Esophagus squamous epithelium (tissue), 5 donors: ENCODE measurements at regions not wholly inside any gene's neighbourhood (a gene's known extent, or its start where the extent isn't known, plus 50 kb on each side); places are given as distances from the start of the nearest gene placed in this dataset.

Experiments used
- DNase-seq: peaks from one replicate; lab custom pipeline; 2025; lab: John Stamatoyannopoulos, UW
- H3K27ac ChIP-seq, 4 donors: fragments of 200-600 bp; sonication (generic); one replicate each; pipeline ENCODE4 v1.5.1; 2016 to 2019; ENCODE audit warnings: mild to moderate bottlenecking in 1 of 4
- H3K27me3 ChIP-seq, 4 donors: fragments of 200-600 bp; sonication (generic); 1 replicate in 3 of 4; 2 replicates in 1 of 4; pipeline versions ENCODE4 v1.5.1 to v1.6.0; 2017 to 2021; ENCODE audit warnings: antibody characterized with exemption in 1 of 4
- H3K36me3 ChIP-seq, 3 donors: fragments of 200-600 bp; sonication (generic); one replicate each; pipeline ENCODE4 v1.5.1; 2016 to 2019
- H3K4me1 ChIP-seq, 3 donors: fragments of 200-600 bp; sonication (generic); one replicate each; pipeline ENCODE4 v1.5.1; 2017 to 2019
- H3K4me3 ChIP-seq, 4 donors: fragments of 200-600 bp; sonication (generic); 1 replicate in 3 of 4; 2 replicates in 1 of 4; pipeline ENCODE4 v1.5.1; 2016 to 2019; ENCODE audit warnings: mild to moderate bottlenecking in 2 of 4, moderate library complexity in 1 of 4
- H3K9me3 ChIP-seq, 3 donors: fragments of 200-600 bp; sonication (generic); one replicate each; pipeline ENCODE4 v1.5.1; 2016 to 2019
- POLR2A ChIP-seq, 4 donors: fragments of 450-650 bp; IDR thresholded peaks; one replicate each; pipeline ENCODE4 v1.6.1; 2017; ENCODE audit warnings: antibody characterized with exemption in 4 of 4, mild to moderate bottlenecking in 4 of 4, moderate library complexity in 3 of 4
- WGBS, 2 donors: methylation state at CpG; one replicate each; pipeline ENCODE4 v1.1.5; 2018; 5-methylcytosine and 5-hydroxymethylcytosine counted together
- intact Hi-C: fragments of 100-400 bp; cut with DNase I; formaldehyde crosslinking; loops from one replicate; pipeline ENCODE4 v1.15.0; 2022
- TF ChIP-seq, protein P1 (sequence below), 6 experiments: fragments of 450-650 bp in 4 of 6; fragments of 200-600 bp in 2 of 6; sonication (generic) in 2 of 6; IDR thresholded peaks; one replicate each; pipeline ENCODE4 v1.5.1; 2016 to 2019; ENCODE audit warnings: antibody characterized with exemption in 6 of 6, mild to moderate bottlenecking in 4 of 6, moderate library complexity in 4 of 6
- donor health status: DM: yes; HTN: yes; CAD: no.

DNA sequence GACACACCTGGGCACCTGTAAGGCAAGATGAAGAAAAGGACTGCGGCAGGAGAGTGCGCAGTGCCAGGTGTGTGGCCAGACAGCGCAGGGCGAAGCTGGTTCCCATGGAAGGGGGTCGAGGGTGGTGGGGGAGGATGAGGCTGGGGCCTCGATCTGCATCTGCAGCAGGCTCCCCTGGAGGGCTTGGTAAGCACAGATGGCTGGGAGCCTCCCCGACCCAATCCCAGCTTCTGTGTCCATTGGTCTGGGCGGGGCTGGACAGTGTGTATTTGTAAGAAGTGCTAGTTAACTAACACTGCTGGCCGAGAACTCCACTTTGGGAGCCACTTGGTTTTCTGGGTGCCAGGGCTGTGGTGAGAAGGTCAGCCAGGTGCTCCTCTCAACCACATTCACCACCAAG lies 385.1 kb upstream of the IRX1 start:
- no peak for DNase-seq
- Histone ChIP-seq H3K27me3 (no peaks in the 10 kb centered on the region), H3K4me1 (no peaks in the 10 kb centered on the region), H3K36me3 (no peaks in the 10 kb centered on the region), H3K9me3 (no peaks in the 10 kb centered on the region), H3K4me3 (no peak overlapping the region), H3K27ac (no peak overlapping the region)
- intact Hi-C loops = no loop called here
- 78 to 89% methylated on average over 6 to 8 of the region's 9 CpGs for WGBS, 2 donors
- TF ChIP-seq, protein P1, sequence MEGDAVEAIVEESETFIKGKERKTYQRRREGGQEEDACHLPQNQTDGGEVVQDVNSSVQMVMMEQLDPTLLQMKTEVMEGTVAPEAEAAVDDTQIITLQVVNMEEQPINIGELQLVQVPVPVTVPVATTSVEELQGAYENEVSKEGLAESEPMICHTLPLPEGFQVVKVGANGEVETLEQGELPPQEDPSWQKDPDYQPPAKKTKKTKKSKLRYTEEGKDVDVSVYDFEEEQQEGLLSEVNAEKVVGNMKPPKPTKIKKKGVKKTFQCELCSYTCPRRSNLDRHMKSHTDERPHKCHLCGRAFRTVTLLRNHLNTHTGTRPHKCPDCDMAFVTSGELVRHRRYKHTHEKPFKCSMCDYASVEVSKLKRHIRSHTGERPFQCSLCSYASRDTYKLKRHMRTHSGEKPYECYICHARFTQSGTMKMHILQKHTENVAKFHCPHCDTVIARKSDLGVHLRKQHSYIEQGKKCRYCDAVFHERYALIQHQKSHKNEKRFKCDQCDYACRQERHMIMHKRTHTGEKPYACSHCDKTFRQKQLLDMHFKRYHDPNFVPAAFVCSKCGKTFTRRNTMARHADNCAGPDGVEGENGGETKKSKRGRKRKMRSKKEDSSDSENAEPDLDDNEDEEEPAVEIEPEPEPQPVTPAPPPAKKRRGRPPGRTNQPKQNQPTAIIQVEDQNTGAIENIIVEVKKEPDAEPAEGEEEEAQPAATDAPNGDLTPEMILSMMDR (IDR thresholded peaks at IDR 0.05) = no peak
- TF ChIP-seq POLR2A (IDR thresholded peaks at IDR 0.05) = no peak

DNA sequence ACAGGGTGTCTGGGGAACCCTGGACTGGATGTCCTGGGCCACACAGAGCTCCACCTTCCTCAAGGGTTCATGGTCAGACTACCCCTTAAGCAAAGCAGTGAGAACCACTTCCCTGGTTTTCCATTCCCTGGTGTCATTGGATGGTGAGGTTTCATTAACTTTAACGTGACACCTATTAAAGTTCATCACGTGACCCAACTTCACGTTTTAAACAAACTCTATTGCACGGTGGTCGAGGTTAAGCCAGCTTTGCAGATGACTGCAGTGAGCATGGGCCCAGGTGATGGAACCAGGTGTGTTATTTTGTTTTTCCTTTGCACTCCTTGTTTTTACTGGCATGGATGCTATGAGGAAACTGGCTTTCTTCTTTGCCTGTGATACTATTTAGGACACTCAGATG lies 385.7 kb upstream of the IRX1 start:
- intact Hi-C loops = no loop called here
- Histone ChIP-seq H3K4me3 (no peak overlapping the region), H3K27me3 (no peaks in the 10 kb centered on the region), H3K27ac (no peak overlapping the region), H3K9me3 (no peaks in the 10 kb centered on the region), H3K36me3 (no peaks in the 10 kb centered on the region), H3K4me1 (no peaks in the 10 kb centered on the region)
- WGBS, 2 donors = 67 to 82% methylated on average over 5 of the region's 5 CpGs
- DNase-seq = no peak
- TF ChIP-seq, protein P1 (IDR thresholded peaks at IDR 0.05) = no peak
- TF ChIP-seq POLR2A (IDR thresholded peaks at IDR 0.05) = no peak

DNA sequence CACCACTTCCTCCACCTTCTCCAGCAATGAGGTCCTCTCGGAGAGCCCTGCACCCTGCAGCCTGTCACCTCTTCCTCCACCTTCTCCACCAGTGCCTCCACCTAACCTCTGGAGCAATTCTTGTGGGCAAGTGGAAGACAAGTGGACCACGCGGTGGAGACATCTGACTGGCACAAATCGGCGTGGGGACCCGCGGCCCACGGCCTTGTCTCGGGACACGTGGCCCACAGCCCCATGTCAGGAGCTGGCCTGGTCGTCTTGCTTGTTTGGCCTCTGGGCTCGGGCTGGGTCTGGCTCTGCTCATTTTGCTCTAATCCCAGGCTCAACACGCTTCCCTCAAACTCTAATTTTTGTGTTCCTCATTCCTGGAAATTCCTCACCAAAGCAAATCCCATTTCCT lies 393.1 kb upstream of the IRX1 start:
- no peak overlapping the region for H3K27ac ChIP-seq
- WGBS, 2 donors = 72 to 97% methylated on average over 6 to 13 of the region's 13 CpGs
- DNase-seq = no peak
- H3K9me3 ChIP-seq = no peaks in the 10 kb centered on the region
- intact Hi-C loops = no loop called here
- no peaks in the 10 kb centered on the region for H3K36me3 ChIP-seq
- peaks cover 0 to 5% (median 4%) of the 10 kb centered on the region in 3 donors for H3K4me1 ChIP-seq
- H3K27me3 ChIP-seq = peaks cover 0 to 42% (median 0%) of the 10 kb centered on the region in 4 donors
- no peak overlapping the region for H3K4me3 ChIP-seq
- no peak for TF ChIP-seq POLR2A (IDR thresholded peaks at IDR 0.05)
- TF ChIP-seq, protein P1 (IDR thresholded peaks at IDR 0.05) = no peak

DNA sequence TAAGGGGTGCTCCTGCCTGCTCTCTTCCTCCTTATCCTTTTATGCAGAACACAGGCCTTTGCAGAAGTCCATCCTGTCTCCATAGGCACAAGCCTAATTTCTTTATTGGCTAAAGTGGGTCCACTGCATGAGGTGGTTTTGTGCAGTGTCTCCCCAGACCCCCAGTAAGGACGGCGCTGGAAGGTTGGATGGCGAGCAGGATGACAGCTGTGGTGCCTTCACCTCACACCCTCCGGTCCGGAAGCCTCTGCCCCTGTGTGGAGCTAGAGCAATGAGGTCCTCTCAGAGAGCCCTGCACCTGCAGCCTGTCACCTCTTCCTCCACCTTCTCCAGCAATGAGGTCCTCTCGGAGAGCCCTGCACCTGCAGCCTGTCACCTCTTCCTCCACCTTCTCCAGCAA lies 393.7 kb upstream of the IRX1 start:
- no peak for TF ChIP-seq POLR2A (IDR thresholded peaks at IDR 0.05)
- TF ChIP-seq, protein P1 (IDR thresholded peaks at IDR 0.05) = no peak
- WGBS, 2 donors = 87% methylated on average over 6 of the region's 6 CpGs; no CpG with 5 or more reads in 1 of the 2 donors
- DNase-seq = no peak
- no peaks in the 10 kb centered on the region for H3K9me3 ChIP-seq
- H3K36me3 ChIP-seq = no peaks in the 10 kb centered on the region
- no peak overlapping the region for H3K4me3 ChIP-seq
- intact Hi-C loops = no loop called here
- H3K27ac ChIP-seq = no peak overlapping the region
- peaks cover 0 to 6% (median 6%) of the 10 kb centered on the region in 3 donors for H3K4me1 ChIP-seq
- H3K27me3 ChIP-seq = peaks cover 0 to 49% (median 0%) of the 10 kb centered on the region in 4 donors

DNA sequence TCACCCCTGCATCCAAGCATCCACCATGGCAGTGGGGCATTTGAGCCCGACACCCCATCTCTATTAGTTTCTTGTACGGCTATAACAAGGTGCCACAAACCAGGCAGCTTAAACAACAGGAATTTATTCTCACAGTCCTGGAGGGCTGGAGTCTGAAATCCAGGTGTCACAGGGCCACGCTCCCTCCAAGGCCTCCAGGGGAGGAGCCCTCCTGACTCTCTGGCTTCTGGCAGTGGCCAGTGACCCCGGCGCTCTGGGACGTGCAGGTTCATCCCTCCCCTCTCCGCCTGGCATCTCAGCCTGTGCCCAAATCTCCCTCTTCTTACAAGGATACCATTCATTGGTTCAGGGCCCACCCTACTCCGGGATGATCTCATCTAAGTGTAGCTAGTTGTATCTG lies 394.5 kb upstream of the IRX1 start:
- Histone ChIP-seq H3K9me3 (no peaks in the 10 kb centered on the region), H3K36me3 (no peaks in the 10 kb centered on the region), H3K4me1 (peaks cover 0 to 6% (median 6%) of the 10 kb centered on the region in 3 donors), H3K27me3 (peaks cover 0 to 57% (median 0%) of the 10 kb centered on the region in 4 donors), H3K4me3 (no peak overlapping the region), H3K27ac (no peak overlapping the region)
- no peak for TF ChIP-seq POLR2A (IDR thresholded peaks at IDR 0.05)
- TF ChIP-seq, protein P1 (IDR thresholded peaks at IDR 0.05) = no peak
- no peak for DNase-seq
- WGBS, 2 donors = 84 to 87% methylated on average over 6 to 8 of the region's 8 CpGs
- intact Hi-C loops = no loop called here
